ENCODE measurements at regions not wholly inside any gene's neighbourhood (a gene's known extent, or its start where the extent isn't known, plus 50 kb on each side); places are given as distances from the start of the nearest gene placed in this dataset.

DNA sequence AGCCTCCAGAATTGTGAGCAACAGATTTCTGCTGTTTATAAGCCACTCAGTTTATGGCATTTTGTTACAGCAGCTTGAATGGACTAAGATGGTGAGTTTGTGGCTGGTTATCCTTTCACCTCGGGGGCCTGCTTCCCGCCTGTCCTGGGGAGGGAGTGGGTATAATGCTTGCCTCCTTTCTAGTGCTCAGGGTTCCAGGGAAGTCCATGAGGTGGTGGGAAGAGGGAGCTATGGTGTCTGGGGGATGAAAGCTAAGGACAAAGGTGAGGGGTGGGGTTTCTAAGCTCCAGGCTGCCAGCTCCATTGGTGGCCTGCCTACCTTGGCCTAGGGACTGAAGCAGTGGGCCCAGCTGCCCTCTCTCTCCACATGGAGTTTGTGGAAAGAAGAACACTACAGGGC is 50.2 kb upstream of the SDK2 start:
- no peaks in the 10 kb centered on the region for H3K9me3 ChIP-seq (ENCODE audit: control insufficient read depth, low read length)
- H3K27me3 ChIP-seq (replicated peaks; ENCODE audit: control insufficient read depth, insufficient read depth, low read length) = peaks cover 36% of the 10 kb centered on the region
- H3K9ac ChIP-seq (ENCODE audit: low read length) = no peak overlapping the region
- no peak for DNase-seq (ENCODE audit: low read depth)
- H3K36me3 ChIP-seq (ENCODE audit: control insufficient read depth, insufficient read depth, low read length, severe bottlenecking) = no peaks in the 10 kb centered on the region
- peaks cover 3% of the 10 kb centered on the region for H3K4me1 ChIP-seq (ENCODE audit: control insufficient read depth, insufficient read depth, low read length)
- no peak overlapping the region for H3K4me3 ChIP-seq (ENCODE audit: low read length)

DNA sequence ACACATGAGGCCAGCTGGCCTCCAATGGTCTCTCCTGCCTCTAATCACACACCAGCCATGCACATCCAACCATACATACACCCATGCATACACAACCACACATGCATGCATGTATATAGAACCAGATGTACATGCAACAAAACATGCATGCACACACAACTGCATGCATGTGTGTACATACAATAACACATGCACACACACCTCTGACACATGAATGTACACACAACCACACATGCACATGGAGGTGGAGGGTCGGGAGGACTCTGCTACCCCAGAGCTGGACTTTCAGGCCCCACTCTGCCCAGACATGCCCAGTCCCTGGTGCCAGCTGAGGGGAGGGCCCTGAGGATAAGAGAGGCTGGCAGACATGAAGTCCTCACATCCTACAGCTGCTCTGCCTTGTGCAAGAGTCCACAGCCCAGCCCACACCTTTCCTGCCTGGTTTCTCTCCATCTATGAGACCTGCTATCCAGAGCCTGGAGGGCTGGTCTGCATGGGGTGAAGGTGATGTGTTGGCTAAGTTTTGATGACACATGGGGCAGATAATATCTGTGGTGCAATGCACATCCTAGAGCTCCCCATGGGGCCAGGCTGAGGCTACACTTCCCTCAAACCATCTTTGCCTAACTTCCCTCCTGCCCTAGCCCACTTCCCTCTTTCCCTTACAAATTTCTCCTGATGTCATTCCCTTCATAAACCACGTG is 50.9 kb upstream of the SDK2 start:
- DNase-seq (ENCODE audit: low read depth) = no peak
- H3K4me1 ChIP-seq (ENCODE audit: control insufficient read depth, insufficient read depth, low read length) = peaks cover 3% of the 10 kb centered on the region
- H3K36me3 ChIP-seq (ENCODE audit: control insufficient read depth, insufficient read depth, low read length, severe bottlenecking) = no peaks in the 10 kb centered on the region
- H3K9me3 ChIP-seq (ENCODE audit: control insufficient read depth, low read length) = no peaks in the 10 kb centered on the region
- H3K9ac ChIP-seq (ENCODE audit: low read length) = no peak overlapping the region
- H3K27me3 ChIP-seq (replicated peaks; ENCODE audit: control insufficient read depth, insufficient read depth, low read length) = peaks cover 33% of the 10 kb centered on the region
- no peak overlapping the region for H3K4me3 ChIP-seq (ENCODE audit: low read length)

DNA sequence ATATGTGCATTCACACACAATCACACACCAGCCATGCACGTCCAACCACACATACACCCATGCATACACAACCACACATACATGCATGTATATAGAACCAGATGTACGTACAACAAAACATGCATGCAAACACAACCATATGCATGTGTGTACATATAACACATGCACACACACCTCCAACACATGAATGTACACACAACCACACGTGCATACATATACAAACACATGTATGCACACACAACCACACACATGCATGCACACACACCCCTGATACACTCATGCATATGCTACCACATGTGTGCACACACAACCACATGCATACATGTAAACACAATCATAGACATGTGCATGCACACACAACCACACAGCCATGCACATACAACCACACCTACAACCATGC is 52.0 kb upstream of the SDK2 start:
- H3K9me3 ChIP-seq (ENCODE audit: control insufficient read depth, low read length) = peaks cover 7% of the 10 kb centered on the region
- no peak overlapping the region for H3K9ac ChIP-seq (ENCODE audit: low read length)
- H3K4me1 ChIP-seq (ENCODE audit: control insufficient read depth, insufficient read depth, low read length) = peaks cover 3% of the 10 kb centered on the region
- H3K36me3 ChIP-seq (ENCODE audit: control insufficient read depth, insufficient read depth, low read length, severe bottlenecking) = no peaks in the 10 kb centered on the region
- no peak for DNase-seq (ENCODE audit: low read depth)
- peaks cover 28% of the 10 kb centered on the region for H3K27me3 ChIP-seq (replicated peaks; ENCODE audit: control insufficient read depth, insufficient read depth, low read length)
- no peak overlapping the region for H3K4me3 ChIP-seq (ENCODE audit: low read length)

DNA sequence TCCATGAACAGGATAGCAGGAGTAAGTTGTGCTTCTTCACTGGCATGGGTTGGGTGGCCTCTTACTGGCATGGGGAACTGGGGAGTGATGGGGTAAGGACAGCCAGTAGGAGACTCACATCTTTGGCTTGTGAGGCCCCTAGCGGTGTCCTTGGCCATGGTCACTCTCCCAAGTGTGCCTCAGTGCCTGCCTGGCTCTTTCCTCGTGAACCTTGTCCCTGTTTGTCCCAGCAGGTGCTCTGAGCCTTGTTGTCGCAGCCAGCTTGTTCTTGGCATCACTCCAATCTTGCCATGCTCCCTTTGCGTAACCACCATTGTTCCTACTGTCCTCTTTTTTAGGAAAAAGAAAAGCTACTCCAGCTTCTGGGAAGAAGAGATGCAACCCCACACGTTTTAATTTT is 53.6 kb upstream of the SDK2 start:
- H3K4me1 ChIP-seq (ENCODE audit: control insufficient read depth, insufficient read depth, low read length) = peaks cover under 1% of the 10 kb centered on the region
- H3K36me3 ChIP-seq (ENCODE audit: control insufficient read depth, insufficient read depth, low read length, severe bottlenecking) = no peaks in the 10 kb centered on the region
- no peak for DNase-seq (ENCODE audit: low read depth)
- H3K4me3 ChIP-seq (ENCODE audit: low read length) = no peak overlapping the region
- H3K9me3 ChIP-seq (ENCODE audit: control insufficient read depth, low read length) = peaks cover 7% of the 10 kb centered on the region
- no peak overlapping the region for H3K9ac ChIP-seq (ENCODE audit: low read length)
- H3K27me3 ChIP-seq (replicated peaks; ENCODE audit: control insufficient read depth, insufficient read depth, low read length) = peaks cover 30% of the 10 kb centered on the region

DNA sequence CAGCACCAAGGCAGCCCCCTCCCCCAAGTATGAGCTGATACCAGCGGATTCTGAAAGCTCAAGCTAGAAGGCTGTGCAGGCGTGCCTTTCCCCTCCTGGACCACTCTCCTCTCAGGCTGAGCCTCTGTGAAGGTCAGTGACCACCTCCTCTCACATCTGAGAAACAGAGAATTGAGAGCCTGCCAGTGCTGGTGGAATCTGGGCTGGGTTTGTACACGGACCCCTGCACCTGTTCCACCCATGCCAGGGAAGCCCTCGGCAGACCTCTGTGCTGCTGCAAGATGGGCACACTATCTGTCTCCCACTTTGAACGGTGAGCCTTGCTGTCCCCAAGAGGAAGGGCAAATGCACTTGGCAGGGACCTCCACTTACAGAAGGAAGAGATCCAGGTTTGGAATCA is 54.7 kb upstream of the SDK2 start:
- Histone ChIP-seq H3K36me3 (ENCODE audit: control insufficient read depth, insufficient read depth, low read length, severe bottlenecking) (no peaks in the 10 kb centered on the region), H3K4me3 (ENCODE audit: low read length) (no peak overlapping the region), H3K9ac (ENCODE audit: low read length) (no peak overlapping the region), H3K4me1 (ENCODE audit: control insufficient read depth, insufficient read depth, low read length) (no peaks in the 10 kb centered on the region), H3K9me3 (ENCODE audit: control insufficient read depth, low read length) (peaks cover 7% of the 10 kb centered on the region), H3K27me3 (replicated peaks; ENCODE audit: control insufficient read depth, insufficient read depth, low read length) (peaks cover 34% of the 10 kb centered on the region)
- no peak for DNase-seq (ENCODE audit: low read depth)

DNA sequence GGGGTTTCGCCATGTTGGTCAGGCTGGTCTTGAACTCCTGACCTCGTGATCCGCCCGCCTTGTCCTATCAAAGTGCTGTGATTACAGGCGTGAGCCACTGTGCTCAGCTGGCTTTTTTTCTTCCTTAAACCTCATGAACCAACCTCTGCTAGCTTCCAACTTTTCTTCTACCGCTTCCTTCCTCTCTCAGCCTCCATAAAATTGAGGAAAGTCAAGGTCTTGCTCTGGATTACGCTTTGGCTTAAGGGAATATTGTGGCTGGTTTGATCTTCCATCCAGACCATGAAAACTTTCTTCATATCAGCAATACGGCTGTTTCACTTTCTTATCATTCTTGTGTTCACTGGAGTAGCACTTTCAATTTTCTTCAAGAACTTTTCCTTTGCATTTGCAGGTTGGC is 57.5 kb upstream of the SDK2 start:
- DNase-seq (ENCODE audit: low read depth) = no peak
- H3K9ac ChIP-seq (ENCODE audit: low read length) = no peak overlapping the region

DNA sequence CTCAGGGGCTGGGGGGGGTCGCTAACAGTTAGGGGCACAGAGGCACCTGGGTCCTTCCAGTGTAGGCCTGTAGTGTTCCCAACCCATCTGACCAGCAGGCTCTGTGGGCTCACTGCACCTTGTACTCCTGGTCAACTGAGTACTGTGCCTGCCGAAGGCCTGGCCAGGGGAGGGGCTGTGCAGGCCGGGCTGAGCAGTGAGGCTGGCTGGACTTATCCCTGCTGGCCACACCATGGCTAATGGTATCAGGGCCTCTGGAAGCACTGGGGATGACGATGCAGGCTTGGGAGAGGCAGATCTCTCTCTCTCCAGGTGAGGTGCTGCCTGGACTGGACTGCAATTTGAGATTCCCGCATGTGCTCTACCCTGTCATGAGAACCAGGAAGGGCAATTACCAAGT is 58.9 kb upstream of the SDK2 start:
- Histone ChIP-seq H3K4me3 (ENCODE audit: low read length) (no peak overlapping the region), H3K9ac (ENCODE audit: low read length) (no peak overlapping the region), H3K4me1 (ENCODE audit: control insufficient read depth, insufficient read depth, low read length) (no peaks in the 10 kb centered on the region), H3K36me3 (ENCODE audit: control insufficient read depth, insufficient read depth, low read length, severe bottlenecking) (no peaks in the 10 kb centered on the region), H3K27me3 (replicated peaks; ENCODE audit: control insufficient read depth, insufficient read depth, low read length) (peaks cover 45% of the 10 kb centered on the region), H3K9me3 (ENCODE audit: control insufficient read depth, low read length) (peaks cover 16% of the 10 kb centered on the region)
- DNase-seq (ENCODE audit: low read depth) = no peak

More for the DNA sequence above, 57.5 kb upstream of the SDK2 start:
- H3K9me3 ChIP-seq (ENCODE audit: control insufficient read depth, low read length) = peaks cover 7% of the 10 kb centered on the region
- no peak overlapping the region for H3K4me3 ChIP-seq (ENCODE audit: low read length)
- H3K4me1 ChIP-seq (ENCODE audit: control insufficient read depth, insufficient read depth, low read length) = no peaks in the 10 kb centered on the region
- no peaks in the 10 kb centered on the region for H3K36me3 ChIP-seq (ENCODE audit: control insufficient read depth, insufficient read depth, low read length, severe bottlenecking)
- peaks cover 45% of the 10 kb centered on the region for H3K27me3 ChIP-seq (replicated peaks; ENCODE audit: control insufficient read depth, insufficient read depth, low read length)

DNA sequence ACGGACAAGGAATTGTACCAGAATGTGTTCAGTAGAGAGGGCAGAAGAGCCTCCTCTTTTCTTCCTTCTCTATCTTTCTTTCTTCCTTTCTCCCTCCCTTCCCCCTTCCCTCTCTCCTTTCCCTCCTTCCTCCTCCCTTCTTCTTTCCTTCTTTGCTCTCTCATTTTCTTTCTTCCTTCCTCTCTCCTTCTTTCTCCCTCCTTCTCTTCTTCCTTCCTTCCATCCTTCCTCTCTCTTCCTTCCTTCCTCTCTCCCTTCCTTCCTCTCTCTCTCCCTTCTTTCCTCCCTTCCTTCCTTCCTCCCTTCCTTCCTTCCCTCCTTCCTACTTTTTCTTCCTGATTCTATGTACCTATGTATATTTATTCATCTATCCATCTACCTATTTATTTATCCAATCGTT is 59.7 kb upstream of the SDK2 start:
- Histone ChIP-seq H3K27me3 (replicated peaks; ENCODE audit: control insufficient read depth, insufficient read depth, low read length) (peaks cover 41% of the 10 kb centered on the region), H3K9ac (ENCODE audit: low read length) (no peak overlapping the region), H3K36me3 (ENCODE audit: control insufficient read depth, insufficient read depth, low read length, severe bottlenecking) (no peaks in the 10 kb centered on the region), H3K4me3 (ENCODE audit: low read length) (no peak overlapping the region), H3K9me3 (ENCODE audit: control insufficient read depth, low read length) (peaks cover 16% of the 10 kb centered on the region), H3K4me1 (ENCODE audit: control insufficient read depth, insufficient read depth, low read length) (no peaks in the 10 kb centered on the region)
- DNase-seq (ENCODE audit: low read depth) = no peak

DNA sequence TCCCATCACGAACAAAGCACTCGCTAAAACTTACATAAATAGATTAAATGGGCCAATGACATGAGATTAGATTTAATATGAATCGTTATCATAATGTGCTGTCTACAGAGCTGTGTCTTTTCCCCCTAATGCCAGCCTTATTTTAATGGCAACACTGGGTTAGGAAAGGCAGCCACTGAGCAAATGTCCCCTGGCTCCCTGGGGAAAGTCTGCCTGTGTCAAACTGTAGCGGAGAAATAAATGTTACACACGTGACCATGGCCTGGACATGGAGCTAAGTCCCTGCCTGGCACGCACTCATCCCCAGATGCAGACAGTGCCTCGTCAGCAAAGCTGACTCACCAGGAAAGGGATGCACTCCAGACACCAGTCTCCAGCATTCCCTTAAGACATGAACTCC is 61.3 kb upstream of the SDK2 start:
- H3K27me3 ChIP-seq (replicated peaks; ENCODE audit: control insufficient read depth, insufficient read depth, low read length) = peaks cover 47% of the 10 kb centered on the region
- no peak overlapping the region for H3K4me3 ChIP-seq (ENCODE audit: low read length)
- H3K9ac ChIP-seq (ENCODE audit: low read length) = no peak overlapping the region
- no peaks in the 10 kb centered on the region for H3K4me1 ChIP-seq (ENCODE audit: control insufficient read depth, insufficient read depth, low read length)
- H3K36me3 ChIP-seq (ENCODE audit: control insufficient read depth, insufficient read depth, low read length, severe bottlenecking) = no peaks in the 10 kb centered on the region
- no peak for DNase-seq (ENCODE audit: low read depth)
- peaks cover 15% of the 10 kb centered on the region for H3K9me3 ChIP-seq (ENCODE audit: control insufficient read depth, low read length)

DNA sequence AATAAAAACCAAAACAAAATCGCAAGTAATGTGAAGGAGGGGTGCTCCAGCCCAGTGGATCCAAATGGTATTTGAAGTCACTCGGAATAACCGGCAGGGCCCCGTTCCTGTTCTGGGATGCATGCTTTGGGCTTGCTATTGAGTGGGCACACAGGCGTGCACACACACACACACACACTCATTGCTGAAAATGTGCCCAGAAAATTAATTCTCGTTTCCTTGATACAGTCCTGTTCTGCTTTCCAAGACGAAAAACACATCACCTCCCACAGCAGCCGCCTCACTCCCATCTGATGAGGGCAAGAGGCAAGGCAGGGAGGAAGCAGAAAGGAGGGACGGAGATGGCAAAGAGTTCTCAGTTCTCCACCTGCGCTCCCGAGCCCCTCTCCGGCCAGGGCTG is 62.2 kb upstream of the SDK2 start:
- no peak overlapping the region for H3K4me3 ChIP-seq (ENCODE audit: low read length)
- H3K9ac ChIP-seq (ENCODE audit: low read length) = no peak overlapping the region
- H3K9me3 ChIP-seq (ENCODE audit: control insufficient read depth, low read length) = peaks cover 9% of the 10 kb centered on the region
- no peaks in the 10 kb centered on the region for H3K36me3 ChIP-seq (ENCODE audit: control insufficient read depth, insufficient read depth, low read length, severe bottlenecking)
- DNase-seq (ENCODE audit: low read depth) = no peak
- no peaks in the 10 kb centered on the region for H3K4me1 ChIP-seq (ENCODE audit: control insufficient read depth, insufficient read depth, low read length)
- H3K27me3 ChIP-seq (replicated peaks; ENCODE audit: control insufficient read depth, insufficient read depth, low read length) = peaks cover 55% of the 10 kb centered on the region

DNA sequence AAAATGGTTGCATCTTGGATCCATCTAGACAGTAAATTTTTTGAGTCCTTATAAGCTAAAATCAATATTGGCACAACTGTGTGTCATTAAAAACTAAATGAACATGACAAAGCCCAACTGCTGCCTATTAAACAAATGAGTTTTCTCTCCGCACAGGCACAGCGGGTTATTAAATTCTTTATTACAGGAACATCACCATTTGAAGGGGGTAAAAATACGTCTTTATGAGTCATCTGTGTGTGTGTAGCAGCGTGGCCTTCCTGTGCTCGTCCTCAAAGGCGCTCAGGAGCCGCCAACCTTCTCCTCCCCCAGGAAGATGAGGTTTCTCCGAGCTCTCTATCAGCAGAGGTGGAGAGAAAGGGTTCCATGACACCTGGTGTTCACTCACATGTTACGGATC is 62.6 kb upstream of the SDK2 start:
- H3K27me3 ChIP-seq (replicated peaks; ENCODE audit: control insufficient read depth, insufficient read depth, low read length) = peaks cover 57% of the 10 kb centered on the region
- H3K4me1 ChIP-seq (ENCODE audit: control insufficient read depth, insufficient read depth, low read length) = no peaks in the 10 kb centered on the region
- DNase-seq (ENCODE audit: low read depth) = no peak
- H3K4me3 ChIP-seq (ENCODE audit: low read length) = no peak overlapping the region
- no peak overlapping the region for H3K9ac ChIP-seq (ENCODE audit: low read length)
- H3K36me3 ChIP-seq (ENCODE audit: control insufficient read depth, insufficient read depth, low read length, severe bottlenecking) = no peaks in the 10 kb centered on the region
- peaks cover 9% of the 10 kb centered on the region for H3K9me3 ChIP-seq (ENCODE audit: control insufficient read depth, low read length)

DNA sequence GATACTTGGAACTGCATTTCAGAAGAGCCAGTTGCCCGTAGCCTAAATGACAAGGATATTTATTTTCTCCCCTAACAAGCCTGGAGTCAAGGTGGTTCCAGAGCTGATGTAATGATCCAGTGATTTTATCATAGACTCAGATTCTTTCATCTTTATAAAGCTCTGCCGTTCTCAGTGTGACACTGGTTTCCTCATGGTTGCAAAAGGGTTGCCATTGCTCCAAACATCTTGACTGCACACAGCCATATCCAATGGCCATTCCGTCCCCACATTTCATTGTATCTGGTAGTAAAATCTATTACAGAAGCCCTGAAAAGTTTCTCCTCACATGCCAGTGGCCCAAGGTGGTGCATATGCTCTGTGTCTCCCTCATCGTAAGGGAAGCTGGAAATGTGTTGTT is 63.1 kb upstream of the SDK2 start:
- Histone ChIP-seq H3K9me3 (ENCODE audit: control insufficient read depth, low read length) (peaks cover 9% of the 10 kb centered on the region), H3K36me3 (ENCODE audit: control insufficient read depth, insufficient read depth, low read length, severe bottlenecking) (no peaks in the 10 kb centered on the region), H3K4me1 (ENCODE audit: control insufficient read depth, insufficient read depth, low read length) (no peaks in the 10 kb centered on the region), H3K27me3 (replicated peaks; ENCODE audit: control insufficient read depth, insufficient read depth, low read length) (peaks cover 58% of the 10 kb centered on the region), H3K4me3 (ENCODE audit: low read length) (no peak overlapping the region), H3K9ac (ENCODE audit: low read length) (no peak overlapping the region)
- no peak for DNase-seq (ENCODE audit: low read depth)

Measured in adipocyte (in vitro differentiated cells).